H9 (cell line): ENCODE measurements at regions not wholly inside any gene's neighbourhood (a gene's known extent, or its start where the extent isn't known, plus 50 kb on each side); places are given as distances from the start of the nearest gene placed in this dataset.

Experiments used
- DNase-seq: peaks from one replicate; pipeline ENCODE4 v3.0.0-alpha.2; 2017
- H2AFZ ChIP-seq: one replicate; pipeline ENCODE4 v1.6.1; 2013; ENCODE audit warnings: mild to moderate bottlenecking, low read length, control low read depth, moderate library complexity
- H2AK5ac ChIP-seq: 2 replicates; pipeline ENCODE4 v1.6.1; 2013; ENCODE audit warnings: low read length, control low read depth, mixed read lengths; ENCODE audit not compliant: insufficient read length
- H2BK120ac ChIP-seq: one replicate; pipeline ENCODE4 v1.6.1; 2013; ENCODE audit warnings: low read depth, mild to moderate bottlenecking, low read length, control low read depth, inconsistent platforms; ENCODE audit not compliant: poor library complexity, severe bottlenecking
- H2BK12ac ChIP-seq: 2 replicates; pipeline ENCODE4 v1.6.1; 2013; ENCODE audit warnings: low read length, control low read depth, mixed read lengths, low read depth; ENCODE audit not compliant: insufficient read length
- H2BK15ac ChIP-seq: 2 replicates; pipeline ENCODE4 v1.6.1; 2013; ENCODE audit warnings: low read depth, low read length, control low read depth
- H2BK20ac ChIP-seq: one replicate; pipeline ENCODE4 v1.6.1; 2013; ENCODE audit warnings: low read depth, mild to moderate bottlenecking, low read length, control low read depth, inconsistent platforms; ENCODE audit not compliant: poor library complexity, severe bottlenecking
- H2BK5ac ChIP-seq: 2 replicates; pipeline ENCODE4 v1.6.1; 2013; ENCODE audit warnings: low read length, control low read depth, mixed read lengths; ENCODE audit not compliant: insufficient read length
- H3K14ac ChIP-seq: 2 replicates; pipeline ENCODE4 v1.6.1; 2013; ENCODE audit warnings: low read length, control low read depth; ENCODE audit not compliant: insufficient read depth
- H3K18ac ChIP-seq: 2 replicates; pipeline ENCODE4 v1.6.1; 2013; ENCODE audit warnings: low read depth, mild to moderate bottlenecking, mixed read lengths, low read length, control low read depth; ENCODE audit not compliant: insufficient read length
- H3K23ac ChIP-seq: 2 replicates; pipeline ENCODE4 v1.6.1; 2013; ENCODE audit warnings: low read length, control low read depth, mixed read lengths, low read depth; ENCODE audit not compliant: insufficient read length
- H3K23me2 ChIP-seq: 2 replicates; pipeline ENCODE4 v1.6.1; 2013; ENCODE audit warnings: low read depth, mild to moderate bottlenecking, mixed read lengths, low read length, control low read depth; ENCODE audit not compliant: insufficient read length, poor library complexity, severe bottlenecking
- H3K27ac ChIP-seq: 2 replicates; pipeline ENCODE4 v1.5.1; 2013; ENCODE audit warnings: low read length, control low read depth, mixed read lengths, low read depth; ENCODE audit not compliant: insufficient read length
- H3K27me3 ChIP-seq: 2 replicates; pipeline ENCODE4 v1.6.1; 2013; ENCODE audit warnings: low read length, control low read depth, inconsistent platforms; ENCODE audit not compliant: insufficient read depth
- H3K4ac ChIP-seq: 2 replicates; pipeline ENCODE4 v1.6.1; 2013; ENCODE audit warnings: low read depth, mild to moderate bottlenecking, control low read depth, inconsistent platforms, low read length, moderate library complexity
- H3K4me1 ChIP-seq: 2 replicates; pipeline ENCODE4 v1.6.1; 2013; ENCODE audit warnings: low read length, control low read depth, inconsistent platforms; ENCODE audit not compliant: insufficient read depth
- H3K4me2 ChIP-seq: 2 replicates; pipeline ENCODE4 v1.6.1; 2013; ENCODE audit warnings: low read length, control low read depth, mixed read lengths; ENCODE audit not compliant: insufficient read length, insufficient read depth
- H3K56ac ChIP-seq: 2 replicates; pipeline ENCODE4 v1.6.1; 2013; ENCODE audit warnings: low read depth, mild to moderate bottlenecking, mixed read lengths, low read length, control low read depth; ENCODE audit not compliant: insufficient read length
- H3K79me1 ChIP-seq: 2 replicates; pipeline ENCODE4 v1.6.1; 2013; ENCODE audit warnings: low read depth, mild to moderate bottlenecking, moderate library complexity, low read length, control low read depth, inconsistent platforms; ENCODE audit not compliant: insufficient read depth, poor library complexity, severe bottlenecking
- H3K79me2 ChIP-seq: 2 replicates; pipeline ENCODE4 v1.6.1; 2013; ENCODE audit warnings: low read length, control low read depth, inconsistent platforms; ENCODE audit not compliant: insufficient read depth
- H3K9ac ChIP-seq: 2 replicates; pipeline ENCODE4 v1.6.1; 2013; ENCODE audit warnings: low read length, control low read depth, mixed read lengths; ENCODE audit not compliant: insufficient read length; ENCODE audit errors: extremely low read depth
- H3K9me3 ChIP-seq: one replicate; pipeline ENCODE4 v1.6.1; 2013; ENCODE audit warnings: low read depth, low read length, inconsistent platforms; ENCODE audit not compliant: control insufficient read depth
- H3T11ph ChIP-seq: one replicate; pipeline ENCODE4 v1.6.1; 2013; ENCODE audit warnings: mild to moderate bottlenecking, low read length, control low read depth, inconsistent platforms
- H4K20me1 ChIP-seq: one replicate; pipeline ENCODE4 v1.6.1; 2013; ENCODE audit not compliant: control insufficient read depth, insufficient read length, insufficient read depth
- H4K5ac ChIP-seq: 2 replicates; pipeline ENCODE4 v1.6.1; 2013; ENCODE audit warnings: low read depth, mild to moderate bottlenecking, mixed read lengths, low read length, control low read depth; ENCODE audit not compliant: insufficient read length
- H4K8ac ChIP-seq: replicated peaks from 2 replicates; pipeline ENCODE4 v1.6.1; 2013; ENCODE audit warnings: low read length, control low read depth, mixed read lengths, low read depth; ENCODE audit not compliant: insufficient read length
- H4K91ac ChIP-seq: 2 replicates; pipeline ENCODE4 v1.6.1; 2013; ENCODE audit warnings: low read depth, mild to moderate bottlenecking, moderate library complexity, mixed read lengths, low read length, control low read depth; ENCODE audit not compliant: insufficient read length
- H3K27ac Mint-ChIP-seq, 3 experiments: 2 replicates in 2 of 3; 3 replicates in 1 of 3; pipeline ENCODE4 v1.8.0; 2020 to 2021; ENCODE audit warnings: mixed read lengths in 3 of 3, mild to moderate bottlenecking in 1 of 3, moderate library complexity in 1 of 3
- H3K27me3 Mint-ChIP-seq: 2 replicates; pipeline ENCODE4 v1.8.0; 2021; ENCODE audit warnings: low read depth, mild to moderate bottlenecking, moderate library complexity, mixed read lengths
- H3K36me3 Mint-ChIP-seq, 3 experiments: 2 replicates in 2 of 3; 3 replicates in 1 of 3; pipeline ENCODE4 v1.8.0; 2020 to 2021; ENCODE audit warnings: low read depth in 3 of 3, mixed read lengths in 3 of 3; ENCODE audit not compliant: insufficient read depth in 1 of 3
- H3K4me1 Mint-ChIP-seq, 2 experiments: 2 replicates each; pipeline ENCODE4 v1.8.0; 2020; ENCODE audit warnings: mixed read lengths in 2 of 2
- H3K4me3 Mint-ChIP-seq, 2 experiments: 2 replicates in 1 of 2; 3 replicates in 1 of 2; pipeline ENCODE4 v1.8.0; 2020 to 2021; ENCODE audit warnings: mild to moderate bottlenecking in 2 of 2, mixed read lengths in 2 of 2, moderate library complexity in 1 of 2
- H3K9me3 Mint-ChIP-seq, 2 experiments: 2 replicates in 1 of 2; 3 replicates in 1 of 2; pipeline ENCODE4 v1.8.0; 2020; ENCODE audit warnings: mild to moderate bottlenecking in 2 of 2, mixed read lengths in 2 of 2, moderate library complexity in 1 of 2
- CTCF ChIP-seq: fragments of 200-600 bp; sonication (generic); conservative IDR thresholded peaks from 3 replicates; pipeline ENCODE4 v1.8.0; 2021; ENCODE audit warnings: antibody characterized with exemption, mild to moderate bottlenecking
- WGBS: extraction: QIAGEN DNeasy Blood & Tissue Kit; methylation state at CpG from one replicate; pipeline ENCODE4 v1.1.7; 2013; ENCODE audit warnings: missing lambda C conversion rate, low lambda C conversion rate, mixed read lengths; ENCODE audit not compliant: insufficient read length; ENCODE audit errors: extremely low coverage; 5-methylcytosine and 5-hydroxymethylcytosine counted together

- Histone ChIP-seq H2BK15ac (no peak overlapping the region), H3K4me2 (no peak overlapping the region), H4K20me1 (no peaks in the 10 kb centered on the region), H3K27ac (no peak overlapping the region), H2BK5ac (no peak overlapping the region), H3K23ac (no peak overlapping the region), H3K18ac (no peak overlapping the region), H3K27me3 (no peaks in the 10 kb centered on the region), H3K79me2 (no peaks in the 10 kb centered on the region), H3T11ph (no peak overlapping the region), H3K79me1 (no peaks in the 10 kb centered on the region), H2AK5ac (no peak overlapping the region), H3K56ac (no peak overlapping the region), H3K9ac (no peak overlapping the region), H2AFZ (no peak overlapping the region), H4K5ac (no peak overlapping the region), H3K14ac (no peak overlapping the region), H3K23me2 (no peaks in the 10 kb centered on the region), H4K91ac (no peak overlapping the region), H3K4me1 (no peaks in the 10 kb centered on the region), H4K8ac (no peak overlapping the region), H2BK120ac (no peak overlapping the region), H2BK12ac (no peak overlapping the region), H3K4ac (no peak overlapping the region), H3K9me3 (no peaks in the 10 kb centered on the region), H2BK20ac (no peak overlapping the region)
- Mint-ChIP-seq H3K4me3 (no peak overlapping the region), H3K27ac (no peak overlapping the region), H3K9me3 (no peaks in the 10 kb centered on the region), H3K36me3 (no peaks in the 10 kb centered on the region), H3K27me3 (no peaks in the 10 kb centered on the region), H3K4me1 (no peaks in the 10 kb centered on the region)
- DNase-seq = no peak
- TF ChIP-seq CTCF = no peak
- WGBS = no CpG with 5 or more reads among the region's 1 CpG
Observed at GRCh38 chr7:18198868-18199267, 171.2 kb upstream of the PRPS1L1 start.
